Caco-2 (cell line): ENCODE measurements at regions not wholly inside any gene's neighbourhood (a gene's known extent, or its start where the extent isn't known, plus 50 kb on each side); places are given as distances from the start of the nearest gene placed in this dataset.
A peak's percentile ranks its signal among the peaks of the same experiment; 100 is the strongest.

ENCODE experiments used
- BruUV-seq: library from RNA; stranded (reverse); fragments of 400-500 nt; replicated peaks from 2 replicates; lab custom pipeline; 2021; lab: Mats Ljungman, UMichigan
- CTCF ChIA-PET: fragments of 300-600 bp; sonication (Branson Sonifier 250); formaldehyde crosslinking; loops from one replicate; lab custom pipeline; 2022; ENCODE audit warnings: antibody characterized with exemption; lab: Charles Lee
- POLR2A ChIA-PET: fragments of 300-600 bp; sonication (Branson Sonifier 250); formaldehyde crosslinking; loops from one replicate; lab custom pipeline; 2022; ENCODE audit warnings: antibody characterized with exemption; lab: Charles Lee
- DNase-seq, 2 experiments: peaks; one replicate each; pipeline versions ENCODE4 v3.0.0 to v3.0.0-alpha.2; 2020 to 2022
- H3K27me3 ChIP-seq: replicated peaks from 2 replicates; pipeline ENCODE4 v1.6.0; 2011; ENCODE audit warnings: low read length; ENCODE audit not compliant: control insufficient read depth, insufficient read depth
- H3K36me3 ChIP-seq: 2 replicates; pipeline ENCODE4 v1.5.1; 2011; ENCODE audit warnings: low read length; ENCODE audit not compliant: control insufficient read depth, insufficient read depth
- H3K4me1 ChIP-seq: fragments of 250-450 bp; sonication (Bioruptor Pico); 2 replicates; pipeline ENCODE4 v1.5.1; 2020; ENCODE audit warnings: mild to moderate bottlenecking
- H3K4me3 ChIP-seq: 2 replicates; pipeline ENCODE4 v1.5.1; 2011; ENCODE audit warnings: low read depth, mild to moderate bottlenecking, control low read depth, low read length
- H3K9me3 ChIP-seq: fragments of 250-450 bp; sonication (Bioruptor Pico); 2 replicates; pipeline ENCODE4 v1.5.1; 2020; ENCODE audit warnings: mild to moderate bottlenecking, moderate library complexity
- H3K27ac Mint-ChIP-seq: one replicate; pipeline ENCODE4 v1.8.0; 2022; ENCODE audit warnings: mixed read lengths; ENCODE audit not compliant: unreplicated experiment
- H3K27me3 Mint-ChIP-seq: one replicate; pipeline ENCODE4 v1.8.0; 2022; ENCODE audit warnings: mixed read lengths; ENCODE audit not compliant: insufficient read depth, unreplicated experiment
- H3K36me3 Mint-ChIP-seq: one replicate; pipeline ENCODE4 v1.8.0; 2022; ENCODE audit warnings: mild to moderate bottlenecking, mixed read lengths; ENCODE audit not compliant: insufficient read depth, unreplicated experiment
- H3K4me1 Mint-ChIP-seq: one replicate; pipeline ENCODE4 v1.8.0; 2022; ENCODE audit warnings: low read depth, mixed read lengths; ENCODE audit not compliant: unreplicated experiment
- H3K4me3 Mint-ChIP-seq: one replicate; pipeline ENCODE4 v1.8.0; 2022; ENCODE audit warnings: mild to moderate bottlenecking, moderate library complexity, mixed read lengths; ENCODE audit not compliant: unreplicated experiment
- H3K9me3 Mint-ChIP-seq: one replicate; pipeline ENCODE4 v1.8.0; 2022; ENCODE audit warnings: mixed read lengths; ENCODE audit not compliant: unreplicated experiment
- CTCF ChIP-seq, 2 experiments: fragments of 200-600 bp in 1 of 2; IDR thresholded peaks; 1 replicate in 1 of 2; 2 replicates in 1 of 2; pipeline versions ENCODE4 v1.5.1 to v1.8.0; 2011 to 2022; ENCODE audit warnings: antibody characterized with exemption in 1 of 2, control low read depth in 1 of 2, inconsistent platforms in 1 of 2, low read depth in 1 of 2, low read length in 1 of 2, mild to moderate bottlenecking in 1 of 2, moderate library complexity in 1 of 2; ENCODE audit not compliant: insufficient read depth in 1 of 2, severe bottlenecking in 1 of 2, unreplicated experiment in 1 of 2
- intact Hi-C: fragments of 100-400 bp; cut with micrococcal nuclease; formaldehyde crosslinking; loops from one replicate; pipeline ENCODE4 v1.10.0; 2022; ENCODE audit not compliant: unreplicated experiment

GRCh38 chr7:92926697-92927044 lies 90.3 kb upstream of the CDK6 start:
- H3K4me1 Mint-ChIP-seq = no peaks in the 10 kb centered on the region
- no peak overlapping the region for H3K4me3 ChIP-seq
- H3K36me3 Mint-ChIP-seq = no peaks in the 10 kb centered on the region
- no peak for TF ChIP-seq CTCF (IDR thresholded peaks at IDR 0.05; ENCODE audit: insufficient read depth in 1 of 2, low read depth in 1 of 2, low read length in 1 of 2, severe bottlenecking in 1 of 2, unreplicated experiment in 1 of 2)
- no peaks in the 10 kb centered on the region for H3K36me3 ChIP-seq
- no peak for DNase-seq
- H3K27me3 ChIP-seq = no peaks in the 10 kb centered on the region
- no TSS peak for BruUV-seq
- no peaks in the 10 kb centered on the region for H3K27me3 Mint-ChIP-seq
- CTCF ChIA-PET = no interaction called here
- H3K27ac Mint-ChIP-seq = no peak overlapping the region
- H3K9me3 ChIP-seq = peaks cover 25% of the 10 kb centered on the region
- POLR2A ChIA-PET = no interaction called here
- H3K9me3 Mint-ChIP-seq = peaks cover 68% of the 10 kb centered on the region
- H3K4me3 Mint-ChIP-seq = no peak overlapping the region
- peaks cover 12% of the 10 kb centered on the region for H3K4me1 ChIP-seq
- intact Hi-C loops = no loop called here

DNA sequence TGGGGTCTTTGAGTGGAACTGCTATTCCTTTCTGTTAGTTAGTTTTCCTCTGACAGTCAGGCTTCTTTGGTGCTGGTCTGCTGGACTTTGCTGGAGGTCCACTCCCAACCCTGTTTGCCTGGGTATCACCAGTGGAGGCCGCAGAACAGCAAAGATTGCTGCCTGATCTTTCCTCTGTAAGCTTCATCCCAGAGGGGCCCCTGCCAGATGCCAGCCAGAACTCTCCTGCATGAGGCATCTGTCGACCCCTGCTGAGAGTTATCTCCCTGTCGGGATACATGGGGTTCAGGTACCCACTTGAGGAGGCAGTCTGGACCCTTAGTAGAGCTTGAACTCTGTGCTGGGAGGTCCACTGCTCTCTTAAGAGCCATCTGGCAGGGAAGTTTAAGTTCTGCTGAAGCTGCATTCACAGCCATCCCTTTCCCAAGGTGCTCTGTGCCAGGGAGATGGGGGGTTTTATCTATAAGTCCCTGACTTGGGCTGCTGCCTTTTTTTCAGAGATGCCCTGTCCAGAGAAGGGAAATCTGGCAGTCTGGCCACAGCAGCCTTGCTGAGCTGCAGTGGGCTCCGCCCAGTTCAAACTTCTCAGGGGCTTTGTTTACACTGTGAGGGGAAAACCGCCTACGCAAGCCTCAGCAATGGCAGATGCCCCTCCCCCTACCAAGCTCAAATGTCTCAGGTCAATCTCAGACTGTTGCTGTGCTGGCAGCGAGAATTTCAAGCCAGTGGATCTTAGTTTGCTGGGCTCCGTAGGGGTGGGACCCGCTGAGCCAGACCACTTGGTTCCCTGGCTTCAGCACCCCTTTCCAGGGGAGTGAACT lies 89.7 kb upstream of the CDK6 start:
- no peaks in the 10 kb centered on the region for H3K4me1 Mint-ChIP-seq
- no peak for TF ChIP-seq CTCF (IDR thresholded peaks at IDR 0.05; ENCODE audit: insufficient read depth in 1 of 2, low read depth in 1 of 2, low read length in 1 of 2, severe bottlenecking in 1 of 2, unreplicated experiment in 1 of 2)
- no peak overlapping the region for H3K27ac Mint-ChIP-seq
- CTCF ChIA-PET = no interaction called here
- H3K36me3 Mint-ChIP-seq = no peaks in the 10 kb centered on the region
- no peaks in the 10 kb centered on the region for H3K27me3 Mint-ChIP-seq
- intact Hi-C loops = no loop called here
- Histone ChIP-seq H3K36me3 (no peaks in the 10 kb centered on the region), H3K4me1 (peaks cover 12% of the 10 kb centered on the region), H3K9me3 (peaks cover 23% of the 10 kb centered on the region), H3K27me3 (no peaks in the 10 kb centered on the region), H3K4me3 (no peak overlapping the region)
- DNase-seq = peak; percentile 24 to 52
- H3K9me3 Mint-ChIP-seq = peaks cover 67% of the 10 kb centered on the region
- POLR2A ChIA-PET = no interaction called here
- no TSS peak for BruUV-seq
- no peak overlapping the region for H3K4me3 Mint-ChIP-seq

DNA sequence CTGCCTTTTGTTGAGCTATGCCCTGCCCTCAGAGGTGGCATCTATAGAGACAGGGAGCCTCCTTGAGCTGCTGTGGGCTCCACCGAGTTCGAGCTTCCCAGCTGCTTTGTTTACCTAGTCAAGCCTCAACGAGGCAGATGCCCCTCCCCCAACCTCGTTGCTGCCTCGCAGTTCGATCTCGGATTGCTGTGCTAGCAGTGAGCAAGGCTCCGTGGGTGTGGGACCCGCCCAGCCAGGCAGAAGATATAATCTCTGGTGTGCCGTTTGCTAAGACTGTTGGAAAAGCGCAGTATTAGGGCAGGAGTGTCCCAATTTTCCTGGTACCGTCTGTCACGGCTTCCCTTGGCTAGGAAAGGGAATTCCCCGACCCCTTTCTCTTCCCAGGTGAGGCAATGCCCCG lies 88.4 kb upstream of the CDK6 start:
- Mint-ChIP-seq H3K27ac (no peak overlapping the region), H3K9me3 (peaks cover 55% of the 10 kb centered on the region), H3K36me3 (no peaks in the 10 kb centered on the region), H3K4me3 (no peak overlapping the region), H3K4me1 (no peaks in the 10 kb centered on the region), H3K27me3 (no peaks in the 10 kb centered on the region)
- H3K9me3 ChIP-seq = peaks cover 13% of the 10 kb centered on the region; the same call in 1 of the 2 replicates
- no peaks in the 10 kb centered on the region for H3K36me3 ChIP-seq
- TF ChIP-seq CTCF (IDR thresholded peaks at IDR 0.05; ENCODE audit: insufficient read depth in 1 of 2, low read depth in 1 of 2, low read length in 1 of 2, severe bottlenecking in 1 of 2, unreplicated experiment in 1 of 2) = no peak
- intact Hi-C loops = no loop called here
- CTCF ChIA-PET = no interaction called here
- H3K27me3 ChIP-seq = no peaks in the 10 kb centered on the region
- H3K4me1 ChIP-seq = peaks cover 12% of the 10 kb centered on the region
- no peak overlapping the region for H3K4me3 ChIP-seq
- POLR2A ChIA-PET = no interaction called here
- no peak for DNase-seq
- BruUV-seq = no TSS peak
